ENCODE measurements at regions not wholly inside any gene's neighbourhood (a gene's known extent, or its start where the extent isn't known, plus 50 kb on each side); places are given as distances from the start of the nearest gene placed in this dataset.

- intact Hi-C loops (cut with DNase I; ENCODE audit: low total_unique reads), result no loop called here
- Histone ChIP-seq H3K36me3 (no peaks in the 10 kb centered on the region), H3K27ac (no peak overlapping the region), H3K4me3 (no peak overlapping the region), H3K27me3 (replicated peaks in 1 of 7) (no peaks in the 10 kb centered on the region), H3K4me1 (peaks cover 0 to 8% (median 2%) of the 10 kb centered on the region in 6 donors), H3K9me3 (no peaks in the 10 kb centered on the region)
- WGBS, 5 donors, result 65 to 87% (median 71%) methylated on average over 2 of the region's 2 CpGs
- TF ChIP-seq POLR2AphosphoS5 (IDR thresholded peaks at IDR 0.05) (no peak), POLR2A (IDR thresholded peaks at IDR 0.05) (no peak)
- TF ChIP-seq, protein P1, sequence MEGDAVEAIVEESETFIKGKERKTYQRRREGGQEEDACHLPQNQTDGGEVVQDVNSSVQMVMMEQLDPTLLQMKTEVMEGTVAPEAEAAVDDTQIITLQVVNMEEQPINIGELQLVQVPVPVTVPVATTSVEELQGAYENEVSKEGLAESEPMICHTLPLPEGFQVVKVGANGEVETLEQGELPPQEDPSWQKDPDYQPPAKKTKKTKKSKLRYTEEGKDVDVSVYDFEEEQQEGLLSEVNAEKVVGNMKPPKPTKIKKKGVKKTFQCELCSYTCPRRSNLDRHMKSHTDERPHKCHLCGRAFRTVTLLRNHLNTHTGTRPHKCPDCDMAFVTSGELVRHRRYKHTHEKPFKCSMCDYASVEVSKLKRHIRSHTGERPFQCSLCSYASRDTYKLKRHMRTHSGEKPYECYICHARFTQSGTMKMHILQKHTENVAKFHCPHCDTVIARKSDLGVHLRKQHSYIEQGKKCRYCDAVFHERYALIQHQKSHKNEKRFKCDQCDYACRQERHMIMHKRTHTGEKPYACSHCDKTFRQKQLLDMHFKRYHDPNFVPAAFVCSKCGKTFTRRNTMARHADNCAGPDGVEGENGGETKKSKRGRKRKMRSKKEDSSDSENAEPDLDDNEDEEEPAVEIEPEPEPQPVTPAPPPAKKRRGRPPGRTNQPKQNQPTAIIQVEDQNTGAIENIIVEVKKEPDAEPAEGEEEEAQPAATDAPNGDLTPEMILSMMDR (IDR thresholded peaks at IDR 0.05 in 8 of 11, conservative IDR thresholded peaks at IDR 0.05 in 3 of 11), result no peak
- no peak for DNase-seq
These were observed 317.9 kb downstream of the PCNX1 start for GRCh38 chr14:71225113-71225512.

DNA sequence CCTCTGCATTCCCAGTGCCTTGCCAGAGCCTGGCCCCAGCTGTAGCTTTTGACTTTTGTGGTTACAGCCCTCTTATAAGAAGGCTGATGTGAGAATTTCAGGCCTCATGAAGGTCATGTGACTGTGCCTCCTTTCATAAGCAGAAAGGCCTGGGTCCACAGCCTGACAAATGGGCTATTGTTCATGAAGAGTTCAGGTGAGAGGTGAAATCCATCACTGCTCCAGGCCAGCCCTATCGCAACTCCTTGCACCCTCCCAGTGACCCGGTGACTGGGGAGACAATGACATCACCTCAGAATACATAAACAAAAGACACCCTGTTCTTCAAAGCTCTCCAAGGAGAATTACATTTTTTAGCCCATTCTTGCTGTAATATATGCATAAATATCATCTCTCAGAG, 321.5 kb downstream of the PCNX1 start:
- Histone ChIP-seq H3K9me3 (no peaks in the 10 kb centered on the region), H3K27me3 (replicated peaks in 1 of 7) (no peaks in the 10 kb centered on the region), H3K4me3 (no peak overlapping the region), H3K4me1 (no peaks in the 10 kb centered on the region), H3K27ac (no peak overlapping the region), H3K36me3 (no peaks in the 10 kb centered on the region)
- TF ChIP-seq, protein P1 (IDR thresholded peaks at IDR 0.05 in 8 of 11, conservative IDR thresholded peaks at IDR 0.05 in 3 of 11), result no peak
- TF ChIP-seq POLR2AphosphoS5 (IDR thresholded peaks at IDR 0.05) (no peak), POLR2A (IDR thresholded peaks at IDR 0.05) (no peak)
- DNase-seq, result no peak
- intact Hi-C loops (cut with DNase I; ENCODE audit: low total_unique reads), result no loop called here
- 62 to 93% (median 86%) methylated on average over 2 of the region's 2 CpGs for WGBS, 5 donors

DNA sequence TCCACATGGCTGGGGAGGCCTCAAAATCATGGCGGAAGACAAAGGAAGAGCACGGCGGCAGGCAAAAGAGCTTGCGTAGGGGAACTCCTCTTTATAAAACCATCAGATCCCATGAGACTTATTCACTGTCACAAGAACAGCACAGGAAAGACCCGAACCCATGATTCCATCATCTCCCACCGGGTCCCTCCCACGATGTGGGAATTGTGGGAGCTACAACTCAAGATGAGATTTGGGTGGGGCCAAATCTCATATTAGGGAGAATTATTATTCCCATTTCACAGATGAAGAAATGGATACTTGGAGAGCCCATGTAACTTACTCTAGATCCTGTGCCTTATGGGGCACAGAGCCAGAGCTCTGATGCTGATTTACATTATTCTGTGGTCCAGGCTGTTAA, 322.6 kb downstream of the PCNX1 start:
- Histone ChIP-seq H3K36me3 (no peaks in the 10 kb centered on the region), H3K4me3 (no peak overlapping the region), H3K27ac (no peak overlapping the region), H3K27me3 (replicated peaks in 1 of 7) (no peaks in the 10 kb centered on the region), H3K9me3 (no peaks in the 10 kb centered on the region), H3K4me1 (peaks cover 0 to 10% (median 0%) of the 10 kb centered on the region in 6 donors)
- DNase-seq, result no peak
- 81 to 94% (median 85%) methylated on average over 7 of the region's 7 CpGs for WGBS, 5 donors
- intact Hi-C loops (cut with DNase I; ENCODE audit: low total_unique reads), result no loop called here
- TF ChIP-seq POLR2A (IDR thresholded peaks at IDR 0.05) (no peak), POLR2AphosphoS5 (IDR thresholded peaks at IDR 0.05) (no peak)
- TF ChIP-seq, protein P1 (IDR thresholded peaks at IDR 0.05 in 8 of 11, conservative IDR thresholded peaks at IDR 0.05 in 3 of 11), result no peak

GRCh38 chr14:71230897-71231296, 323.6 kb downstream of the PCNX1 start:
- Histone ChIP-seq H3K27me3 (replicated peaks in 1 of 7) (no peaks in the 10 kb centered on the region), H3K4me1 (peaks cover 0 to 14% (median 2%) of the 10 kb centered on the region in 6 donors), H3K9me3 (no peaks in the 10 kb centered on the region), H3K36me3 (no peaks in the 10 kb centered on the region), H3K4me3 (no peak overlapping the region), H3K27ac (no peak overlapping the region)
- DNase-seq, result no peak
- TF ChIP-seq, protein P1 (IDR thresholded peaks at IDR 0.05 in 8 of 11, conservative IDR thresholded peaks at IDR 0.05 in 3 of 11), result no peak
- no peak for TF ChIP-seq POLR2A (IDR thresholded peaks at IDR 0.05)
- TF ChIP-seq POLR2AphosphoS5 (IDR thresholded peaks at IDR 0.05), result no peak
- whole genome bisulfite sequencing, 5 donors, result 88 to 96% (median 90%) methylated on average over 9 to 13 of the region's 13 CpGs
- intact Hi-C loops (cut with DNase I; ENCODE audit: low total_unique reads), result no loop called here
